Suprapubic skin (tissue), 4 donors: ENCODE measurements at regions not wholly inside any gene's neighbourhood (a gene's known extent, or its start where the extent isn't known, plus 50 kb on each side); places are given as distances from the start of the nearest gene placed in this dataset.

Source experiments
- DNase-seq, 2 donors: peaks; one replicate each; pipeline ENCODE4 v3.0.0-alpha.2; 2019; ENCODE audit warnings: low spot score in 2 of 2
- H3K27ac ChIP-seq: fragments of 200-600 bp; sonication (generic); one replicate; pipeline ENCODE4 v1.5.1; 2019
- H3K27me3 ChIP-seq: fragments of 200-600 bp; sonication (generic); one replicate; pipeline ENCODE4 v1.5.1; 2019
- H3K36me3 ChIP-seq: fragments of 200-600 bp; sonication (generic); one replicate; pipeline ENCODE4 v1.5.1; 2019
- H3K4me1 ChIP-seq: fragments of 200-600 bp; sonication (generic); one replicate; pipeline ENCODE4 v1.5.1; 2019
- H3K4me3 ChIP-seq: fragments of 200-600 bp; sonication (generic); one replicate; pipeline ENCODE4 v1.5.1; 2019; ENCODE audit warnings: mild to moderate bottlenecking
- H3K9me3 ChIP-seq: fragments of 200-600 bp; sonication (generic); one replicate; pipeline ENCODE4 v1.5.1; 2019
- CTCF ChIP-seq, 2 donors: fragments of 200-600 bp in 1 of 2; fragments of 450-650 bp in 1 of 2; sonication (generic) in 1 of 2; IDR thresholded peaks; one replicate each; pipeline ENCODE4 v1.5.1; 2016 to 2019; ENCODE audit warnings: antibody characterized with exemption in 2 of 2, mild to moderate bottlenecking in 1 of 2, moderate library complexity in 1 of 2
- EP300 ChIP-seq: sonication (generic); formaldehyde crosslinking; IDR thresholded peaks from one replicate; pipeline ENCODE4 v1.6.1; 2017; ENCODE audit warnings: antibody characterized with exemption
- POLR2A ChIP-seq, 2 donors: fragments of 450-650 bp; IDR thresholded peaks; one replicate each; pipeline ENCODE4 v1.6.1; 2017; ENCODE audit warnings: antibody characterized with exemption in 2 of 2, mild to moderate bottlenecking in 2 of 2, moderate library complexity in 2 of 2
- POLR2AphosphoS5 ChIP-seq, 3 donors: sonication (generic); formaldehyde crosslinking; IDR thresholded peaks; one replicate each; pipeline ENCODE4 v1.6.1; 2017; ENCODE audit warnings: antibody characterized with exemption in 3 of 3
- WGBS: methylation state at CpG from one replicate; pipeline ENCODE4 v1.1.5; 2018; 5-methylcytosine and 5-hydroxymethylcytosine counted together

- no peaks in the 10 kb centered on the region for H3K9me3 ChIP-seq
- no peak overlapping the region for H3K4me3 ChIP-seq
- no peak for DNase-seq
- no peaks in the 10 kb centered on the region for H3K36me3 ChIP-seq
- H3K27me3 ChIP-seq = no peaks in the 10 kb centered on the region
- no peaks in the 10 kb centered on the region for H3K4me1 ChIP-seq
- WGBS = 8% methylated on average over 1 of the region's 1 CpG
- no peak for TF ChIP-seq CTCF (IDR thresholded peaks at IDR 0.05)
- H3K27ac ChIP-seq = no peak overlapping the region
Observed at GRCh38 chr4:130288576-130288975, 1192.6 kb downstream of the C4orf33 start.

GRCh38 chr4:130293692-130294091, 1197.7 kb downstream of the C4orf33 start:
- no peak for TF ChIP-seq POLR2AphosphoS5 (IDR thresholded peaks at IDR 0.05)
- no peak for TF ChIP-seq POLR2A (IDR thresholded peaks at IDR 0.05)
- TF ChIP-seq CTCF (IDR thresholded peaks at IDR 0.05) = no peak
- TF ChIP-seq EP300 = no peak
- H3K27ac ChIP-seq = no peak overlapping the region
- H3K27me3 ChIP-seq = no peaks in the 10 kb centered on the region
- H3K9me3 ChIP-seq = no peaks in the 10 kb centered on the region
- H3K4me3 ChIP-seq = no peak overlapping the region
- no peaks in the 10 kb centered on the region for H3K36me3 ChIP-seq
- DNase-seq = no peak
- H3K4me1 ChIP-seq = no peaks in the 10 kb centered on the region

- TF ChIP-seq POLR2AphosphoS5 (IDR thresholded peaks at IDR 0.05) (no peak), CTCF (IDR thresholded peaks at IDR 0.05) (no peak), EP300 (no peak), POLR2A (IDR thresholded peaks at IDR 0.05) (no peak)
- no peaks in the 10 kb centered on the region for H3K9me3 ChIP-seq
- H3K36me3 ChIP-seq = no peaks in the 10 kb centered on the region
- no peak overlapping the region for H3K4me3 ChIP-seq
- DNase-seq = no peak
- H3K4me1 ChIP-seq = no peaks in the 10 kb centered on the region
- no peaks in the 10 kb centered on the region for H3K27me3 ChIP-seq
- no peak overlapping the region for H3K27ac ChIP-seq
Observed at GRCh38 chr4:130296448-130296847, 1200.5 kb downstream of the C4orf33 start.

GRCh38 chr4:130306566-130306965, 1210.6 kb downstream of the C4orf33 start:
- H3K27me3 ChIP-seq = no peaks in the 10 kb centered on the region
- no peaks in the 10 kb centered on the region for H3K9me3 ChIP-seq
- no peak overlapping the region for H3K27ac ChIP-seq
- H3K4me3 ChIP-seq = no peak overlapping the region
- H3K36me3 ChIP-seq = no peaks in the 10 kb centered on the region
- DNase-seq = no peak
- no peaks in the 10 kb centered on the region for H3K4me1 ChIP-seq
- WGBS = 51% methylated on average over 2 of the region's 2 CpGs
- TF ChIP-seq POLR2A (IDR thresholded peaks at IDR 0.05) = no peak

- TF ChIP-seq EP300 (no peak), POLR2AphosphoS5 (IDR thresholded peaks at IDR 0.05) (no peak), POLR2A (IDR thresholded peaks at IDR 0.05) (no peak), CTCF (IDR thresholded peaks at IDR 0.05) (no peak)
- H3K27me3 ChIP-seq = no peaks in the 10 kb centered on the region
- no peak overlapping the region for H3K27ac ChIP-seq
- H3K36me3 ChIP-seq = no peaks in the 10 kb centered on the region
- H3K4me3 ChIP-seq = no peak overlapping the region
- 91% methylated on average over 2 of the region's 2 CpGs for WGBS
- H3K4me1 ChIP-seq = no peaks in the 10 kb centered on the region
- no peaks in the 10 kb centered on the region for H3K9me3 ChIP-seq
- no peak for DNase-seq
Observed at GRCh38 chr4:130309221-130309620, 1213.3 kb downstream of the C4orf33 start.

- Histone ChIP-seq H3K27me3 (no peaks in the 10 kb centered on the region), H3K27ac (no peak overlapping the region), H3K36me3 (no peaks in the 10 kb centered on the region), H3K4me3 (no peak overlapping the region), H3K4me1 (no peaks in the 10 kb centered on the region), H3K9me3 (no peaks in the 10 kb centered on the region)
- DNase-seq = no peak
- TF ChIP-seq POLR2A (IDR thresholded peaks at IDR 0.05) (no peak), CTCF (IDR thresholded peaks at IDR 0.05) (no peak), POLR2AphosphoS5 (IDR thresholded peaks at IDR 0.05) (no peak), EP300 (no peak)
Observed at GRCh38 chr4:130322439-130322838, 1226.5 kb downstream of the C4orf33 start.
